ENCODE measurements at regions not wholly inside any gene's neighbourhood (a gene's known extent, or its start where the extent isn't known, plus 50 kb on each side); places are given as distances from the start of the nearest gene placed in this dataset.

DNA sequence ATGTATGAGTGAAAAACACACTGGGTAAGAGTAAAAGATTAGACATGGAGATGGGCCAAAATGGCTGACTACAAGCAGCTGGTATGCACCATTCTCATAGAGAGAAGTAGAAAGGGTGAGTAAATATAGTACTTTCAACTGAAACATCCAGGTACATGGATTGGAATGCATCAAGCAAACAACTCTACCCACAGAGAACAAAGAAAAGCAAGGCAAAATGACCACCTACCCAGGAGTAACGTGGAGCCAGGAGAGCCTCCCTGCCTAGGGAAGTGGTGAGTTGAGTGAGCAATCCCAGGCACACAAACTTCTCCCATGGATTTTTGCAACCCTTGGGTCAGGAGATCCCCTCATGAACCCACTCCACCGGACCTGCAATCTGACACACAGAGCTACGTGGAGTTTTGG, 212.8 kb downstream of the PTN start:
- Histone ChIP-seq H3K4me1 (no peaks in the 10 kb centered on the region), H3K27me3 (no peaks in the 10 kb centered on the region), H3K9me3 (peaks cover 0 to 4% (median 0%) of the 10 kb centered on the region in 12 donors), H3K27ac (no peak overlapping the region), H3K4me3 (no peak overlapping the region), H3K36me3 (no peaks in the 10 kb centered on the region)
- TF ChIP-seq, protein P1, sequence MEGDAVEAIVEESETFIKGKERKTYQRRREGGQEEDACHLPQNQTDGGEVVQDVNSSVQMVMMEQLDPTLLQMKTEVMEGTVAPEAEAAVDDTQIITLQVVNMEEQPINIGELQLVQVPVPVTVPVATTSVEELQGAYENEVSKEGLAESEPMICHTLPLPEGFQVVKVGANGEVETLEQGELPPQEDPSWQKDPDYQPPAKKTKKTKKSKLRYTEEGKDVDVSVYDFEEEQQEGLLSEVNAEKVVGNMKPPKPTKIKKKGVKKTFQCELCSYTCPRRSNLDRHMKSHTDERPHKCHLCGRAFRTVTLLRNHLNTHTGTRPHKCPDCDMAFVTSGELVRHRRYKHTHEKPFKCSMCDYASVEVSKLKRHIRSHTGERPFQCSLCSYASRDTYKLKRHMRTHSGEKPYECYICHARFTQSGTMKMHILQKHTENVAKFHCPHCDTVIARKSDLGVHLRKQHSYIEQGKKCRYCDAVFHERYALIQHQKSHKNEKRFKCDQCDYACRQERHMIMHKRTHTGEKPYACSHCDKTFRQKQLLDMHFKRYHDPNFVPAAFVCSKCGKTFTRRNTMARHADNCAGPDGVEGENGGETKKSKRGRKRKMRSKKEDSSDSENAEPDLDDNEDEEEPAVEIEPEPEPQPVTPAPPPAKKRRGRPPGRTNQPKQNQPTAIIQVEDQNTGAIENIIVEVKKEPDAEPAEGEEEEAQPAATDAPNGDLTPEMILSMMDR (IDR thresholded peaks at IDR 0.05), result no peak
- TF ChIP-seq POLR2A (IDR thresholded peaks at IDR 0.05), result no peak
- DNase-seq, result no peak
- intact Hi-C loops (cut with DNase I), result no loop called here
- WGBS, 4 donors, result 83 to 88% (median 85%) methylated on average over 1 to 3 of the region's 3 CpGs
- no peak for ATAC-seq

DNA sequence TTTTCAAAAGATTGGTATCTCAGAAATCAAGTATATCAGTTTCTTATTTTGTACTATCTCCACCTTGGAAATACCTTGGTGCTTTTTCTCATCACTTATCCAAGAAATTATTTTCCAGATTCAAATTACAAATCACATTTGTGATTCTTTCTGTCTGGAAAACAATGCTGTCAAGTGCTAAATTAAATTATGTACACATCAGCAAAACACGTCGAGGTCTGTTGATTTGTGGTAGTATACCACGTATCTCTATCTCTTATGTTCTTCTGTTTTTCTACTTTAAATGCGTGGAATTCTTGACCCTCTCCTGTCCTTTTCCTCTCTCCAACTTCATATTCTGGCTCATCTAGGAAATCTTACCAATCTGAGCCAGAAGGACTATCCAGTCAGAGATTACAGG, 214.5 kb downstream of the PTN start:
- Histone ChIP-seq H3K9me3 (peaks cover 0 to 4% (median 0%) of the 10 kb centered on the region in 12 donors), H3K27me3 (no peaks in the 10 kb centered on the region), H3K4me1 (no peaks in the 10 kb centered on the region), H3K27ac (no peak overlapping the region), H3K4me3 (no peak overlapping the region), H3K36me3 (no peaks in the 10 kb centered on the region)
- intact Hi-C loops (cut with DNase I), result no loop called here
- TF ChIP-seq, protein P1 (IDR thresholded peaks at IDR 0.05), result no peak
- no peak for TF ChIP-seq POLR2A (IDR thresholded peaks at IDR 0.05)
- ATAC-seq, result no peak
- 72 to 80% (median 79%) methylated on average over 4 of the region's 4 CpGs for WGBS, 4 donors
- no peak for DNase-seq

DNA sequence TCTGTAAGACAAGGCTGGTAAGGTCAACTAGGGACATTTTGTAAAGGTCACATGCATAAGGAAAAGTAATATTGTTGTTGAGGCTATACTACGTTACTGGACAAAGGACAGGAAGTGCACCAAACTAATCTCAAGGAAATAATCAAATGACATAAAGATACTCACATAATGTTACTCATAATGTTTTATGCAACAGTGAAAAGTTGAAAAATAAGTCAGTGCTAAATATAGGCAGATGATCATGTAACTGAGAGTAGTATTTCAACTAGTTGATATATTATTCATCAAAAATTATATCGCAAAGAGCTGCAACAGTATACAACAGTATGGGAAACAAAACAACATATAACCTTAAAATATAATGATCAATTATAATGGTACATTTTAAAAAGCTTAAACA, 215.7 kb downstream of the PTN start:
- no peaks in the 10 kb centered on the region for H3K27me3 ChIP-seq
- no peak for DNase-seq
- no peak overlapping the region for H3K27ac ChIP-seq
- intact Hi-C loops (cut with DNase I), result no loop called here
- no peak for TF ChIP-seq POLR2A (IDR thresholded peaks at IDR 0.05)
- TF ChIP-seq, protein P1 (IDR thresholded peaks at IDR 0.05), result no peak
- H3K4me1 ChIP-seq, result no peaks in the 10 kb centered on the region
- WGBS, 4 donors, result 53 to 65% (median 61%) methylated on average over 2 of the region's 2 CpGs
- H3K9me3 ChIP-seq, result peaks cover 0 to 4% (median 0%) of the 10 kb centered on the region in 12 donors
- no peaks in the 10 kb centered on the region for H3K36me3 ChIP-seq
- no peak overlapping the region for H3K4me3 ChIP-seq
- no peak for ATAC-seq

DNA sequence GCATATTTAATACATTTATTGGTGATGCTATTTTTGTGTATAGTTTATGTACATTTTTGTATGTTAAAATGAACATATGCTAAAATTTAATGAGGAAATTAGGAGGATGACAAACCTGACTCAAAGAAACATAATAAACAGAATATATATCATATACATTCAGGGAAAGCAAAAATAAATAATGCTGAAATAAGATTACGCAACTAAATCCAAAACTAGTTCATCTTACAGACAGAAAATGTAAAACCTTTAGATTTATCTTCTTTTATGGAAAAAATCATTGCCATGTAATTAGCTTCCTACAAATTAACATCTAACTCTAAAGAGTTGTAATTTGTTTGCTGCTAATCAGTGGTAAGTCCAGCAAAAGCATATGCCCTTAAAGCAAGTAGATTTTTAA, 216.5 kb downstream of the PTN start:
- 51 to 94% (median 75%) methylated on average over 1 of the region's 1 CpG for WGBS, 4 donors
- no peak overlapping the region for H3K27ac ChIP-seq
- H3K27me3 ChIP-seq, result no peaks in the 10 kb centered on the region
- DNase-seq, result no peak
- no peaks in the 10 kb centered on the region for H3K4me1 ChIP-seq
- no peaks in the 10 kb centered on the region for H3K36me3 ChIP-seq
- intact Hi-C loops (cut with DNase I), result no loop called here
- no peak for TF ChIP-seq POLR2A (IDR thresholded peaks at IDR 0.05)
- TF ChIP-seq, protein P1 (IDR thresholded peaks at IDR 0.05), result no peak
- ATAC-seq, result no peak
- H3K4me3 ChIP-seq, result no peak overlapping the region
- H3K9me3 ChIP-seq, result no peaks in the 10 kb centered on the region
